HepG2 (cell line): ENCODE measurements at regions not wholly inside any gene's neighbourhood (a gene's known extent, or its start where the extent isn't known, plus 50 kb on each side); places are given as distances from the start of the nearest gene placed in this dataset.

Experiments
- CTCF ChIP-seq: sonication (generic); formaldehyde crosslinking; IDR thresholded peaks from 2 replicates; pipeline ENCODE4 v1.5.0; 2020; ENCODE audit warnings: mild to moderate bottlenecking, missing genetic modification reagents, moderate library complexity
- HMGA1 ChIP-seq: sonication (generic); formaldehyde crosslinking; conservative IDR thresholded peaks from 2 replicates; pipeline ENCODE4 v1.4.0; 2020; ENCODE audit warnings: missing genetic modification reagents
- NR3C1 ChIP-seq: sonication (generic); formaldehyde crosslinking; IDR thresholded peaks from 2 replicates; pipeline ENCODE4 v1.4.0; 2020; ENCODE audit warnings: missing genetic modification reagents
- POLR2A ChIP-seq, 2 experiments: IDR thresholded peaks; 2 replicates each; pipeline ENCODE4 v1.6.1; 2011; ENCODE audit warnings: low read depth in 2 of 2, low read length in 2 of 2, mild to moderate bottlenecking in 1 of 2, moderate library complexity in 1 of 2; ENCODE audit not compliant: insufficient read depth in 1 of 2
- RELA ChIP-seq: sonication (generic); formaldehyde crosslinking; IDR thresholded peaks from 2 replicates; pipeline ENCODE4 v1.4.0; 2020; ENCODE audit warnings: missing genetic modification reagents
- SIN3A ChIP-seq: IDR thresholded peaks from 2 replicates; pipeline ENCODE4 v1.6.1; 2011; ENCODE audit warnings: low read depth, mild to moderate bottlenecking, control low read depth, low read length, borderline replicate concordance
- SNAPC5 ChIP-seq: sonication (generic); formaldehyde crosslinking; IDR thresholded peaks from 2 replicates; pipeline ENCODE4 v1.8.1; 2023; ENCODE audit warnings: mild to moderate bottlenecking, missing genetic modification reagents, borderline replicate concordance
- SRF ChIP-seq: IDR thresholded peaks from 2 replicates; pipeline ENCODE4 v1.6.1; 2011; ENCODE audit warnings: mild to moderate bottlenecking, low read depth, low read length, moderate library complexity
- TIGD3 ChIP-seq: sonication (generic); formaldehyde crosslinking; IDR thresholded peaks from 2 replicates; pipeline ENCODE4 v1.5.1; 2020; ENCODE audit warnings: mild to moderate bottlenecking, missing genetic modification reagents, borderline replicate concordance
- YEATS2 ChIP-seq: sonication (generic); formaldehyde crosslinking; IDR thresholded peaks from 2 replicates; pipeline ENCODE4 v1.4.0; 2020; ENCODE audit warnings: missing genetic modification reagents, borderline replicate concordance
- ZNF292 ChIP-seq: sonication (generic); formaldehyde crosslinking; IDR thresholded peaks from 2 replicates; pipeline ENCODE4 v1.8.1; 2022; ENCODE audit warnings: mild to moderate bottlenecking, low read depth, missing genetic modification reagents, borderline replicate concordance

GRCh38 chr11:96481771-96482170 lies 92.0 kb downstream of the JRKL start:
- TF ChIP-seq POLR2A (IDR thresholded peaks at IDR 0.05; ENCODE audit: insufficient read depth in 1 of 2, low read depth in 2 of 2, low read length in 2 of 2) (no peak), TIGD3 (CRISPR knock-in tag) (no peak), ZNF292 (CRISPR knock-in tag) (no peak), YEATS2 (CRISPR knock-in tag) (no peak), SNAPC5 (CRISPR knock-in tag) (no peak), HMGA1 (CRISPR knock-in tag) (no peak), CTCF (CRISPR knock-in tag) (no peak), SIN3A (no peak), SRF (no peak), NR3C1 (CRISPR knock-in tag) (no peak), RELA (CRISPR knock-in tag) (no peak)
